GM10266 (cell line): ENCODE measurements at regions not wholly inside any gene's neighbourhood (a gene's known extent, or its start where the extent isn't known, plus 50 kb on each side); places are given as distances from the start of the nearest gene placed in this dataset.

Experiments used
- DNase-seq: peaks from one replicate; pipeline ENCODE4 v3.0.0; 2012; ENCODE audit errors: extremely low spot score
- CTCF ChIP-seq: IDR thresholded peaks from 2 replicates; pipeline ENCODE4 v1.5.1; 2012; ENCODE audit warnings: mild to moderate bottlenecking, low read depth; ENCODE audit not compliant: control insufficient read depth, insufficient read depth; ENCODE audit errors: missing control alignments

- no peak for DNase-seq
- TF ChIP-seq CTCF, result no peak
These were observed 407.6 kb downstream of the DNAH5 start for GRCh38 chr5:13536933-13537332.

GRCh38 chr5:13533833-13534232 is 410.7 kb downstream of the DNAH5 start:
- DNase-seq, result no peak
- TF ChIP-seq CTCF, result no peak

- TF ChIP-seq CTCF, result no peak
- DNase-seq, result no peak
These were observed 415.2 kb downstream of the DNAH5 start for GRCh38 chr5:13529300-13529699.

- no peak for TF ChIP-seq CTCF
These were observed 419.6 kb downstream of the DNAH5 start for GRCh38 chr5:13524936-13525335.

GRCh38 chr5:13519131-13519530 is 425.4 kb downstream of the DNAH5 start:
- no peak for DNase-seq
- TF ChIP-seq CTCF, result no peak

More at GRCh38 chr5:13524936-13525335, 419.6 kb downstream of the DNAH5 start:
- no peak for DNase-seq

- no peak for DNase-seq
- TF ChIP-seq CTCF, result no peak
These were observed 428.3 kb downstream of the DNAH5 start for GRCh38 chr5:13516195-13516594.

GRCh38 chr5:13511442-13511841 is 433.0 kb downstream of the DNAH5 start:
- DNase-seq, result no peak
- TF ChIP-seq CTCF, result no peak
